A549 (cell line): ENCODE measurements at regions not wholly inside any gene's neighbourhood (a gene's known extent, or its start where the extent isn't known, plus 50 kb on each side); places are given as distances from the start of the nearest gene placed in this dataset.
"Not testable (repeated sequence)": the region's sequence is repeated elsewhere in the genome, so short reads cannot be mapped to it uniquely, and the experiment has no call there.

ENCODE experiments used
- ATAC-seq, 2 experiments: fragments of 200-7000 bp in 1 of 2; fragments of >200 bp in 1 of 2; cut with Nextera tagmentation in 1 of 2; cut with Tn5 transposase in 1 of 2; 3 replicates each; pipeline versions ENCODE4 v1.8.0 to v1.9.1; 2018 to 2020; ENCODE audit warnings: mild to moderate bottlenecking in 1 of 2, moderate library complexity in 1 of 2
- CTCF ChIA-PET: fragments of 300-600 bp; sonication (Branson Sonifier 250); formaldehyde crosslinking; extraction: SDS; loops from one replicate; lab custom pipeline; 2021; ENCODE audit warnings: antibody characterized with exemption, inconsistent platforms; lab: Yijun Ruan, JAX
- POLR2A ChIA-PET: fragments of 350-600 bp; formaldehyde crosslinking; extraction: SDS; loops from one replicate; lab custom pipeline; 2021; ENCODE audit warnings: antibody characterized with exemption, inconsistent platforms; lab: Yijun Ruan, JAX
- DNase-seq, 2 experiments: peaks; one replicate each; pipeline versions ENCODE4 v3.0.0 to v3.0.0-alpha.2; 2011 to 2016; ENCODE audit warnings: low read depth in 1 of 2, low spot score in 1 of 2
- FAIRE-seq: peaks from 2 replicates; lab custom pipeline; 2011; peaks lifted over from hg19 to GRCh38; lab: Jason Lieb, UNC
- H3K27ac ChIP-seq, 2 experiments: fragments of >200 bp; sonication (Bioruptor Twin); formaldehyde crosslinking; 3 replicates each; pipeline ENCODE4 v1.5.1; 2016 to 2017
- H3K4me1 ChIP-seq: fragments of >200 bp; sonication (Bioruptor Twin); formaldehyde crosslinking; 3 replicates; pipeline ENCODE4 v1.6.1; 2016
- H3K4me2 ChIP-seq: fragments of >200 bp; sonication (Bioruptor Twin); formaldehyde crosslinking; 3 replicates; pipeline ENCODE4 v1.6.1; 2016
- H3K4me3 ChIP-seq: fragments of >200 bp; sonication (Bioruptor Twin); formaldehyde crosslinking; 3 replicates; pipeline ENCODE4 v1.5.1; 2016
- H3K9me3 ChIP-seq: fragments of >200 bp; sonication (Bioruptor Twin); formaldehyde crosslinking; 3 replicates; pipeline ENCODE4 v1.6.1; 2016
- BHLHE40 ChIP-seq: IDR thresholded peaks from 2 replicates; pipeline ENCODE4 v1.6.1; 2012; ENCODE audit warnings: low read depth, low read length, inconsistent platforms
- EHMT2 ChIP-seq: fragments of 200-600 bp; sonication (generic); IDR thresholded peaks from 2 replicates; pipeline ENCODE4 v1.6.1; 2016; ENCODE audit warnings: antibody characterized with exemption, low read depth, mild to moderate bottlenecking, moderate library complexity
- FOSL2 ChIP-seq, 2 experiments: fragments of 450-650 bp in 1 of 2; fragments of >200 bp in 1 of 2; sonication (Bioruptor Twin) in 1 of 2; formaldehyde crosslinking; IDR thresholded peaks; 2 replicates each; pipeline versions ENCODE4 v1.5.0 to v1.6.1; 2016 to 2020; ENCODE audit warnings: mild to moderate bottlenecking in 1 of 2, moderate library complexity in 1 of 2
- GATA3 ChIP-seq: IDR thresholded peaks from 2 replicates; pipeline ENCODE4 v1.6.1; 2012; ENCODE audit warnings: borderline replicate concordance
- HDAC2 ChIP-seq: fragments of 200-600 bp; sonication (generic); IDR thresholded peaks from 2 replicates; pipeline ENCODE4 v1.6.1; 2016
- HMGXB4 ChIP-seq: fragments of 250-450 bp; sonication (Bioruptor Pico); IDR thresholded peaks from 2 replicates; pipeline ENCODE4 v1.5.0; 2021; ENCODE audit warnings: mild to moderate bottlenecking, moderate library complexity, borderline replicate concordance
- HOXB5 ChIP-seq: fragments of 250-450 bp; sonication (Bioruptor Pico); IDR thresholded peaks from 2 replicates; pipeline ENCODE4 v1.5.0; 2020; ENCODE audit warnings: mild to moderate bottlenecking, moderate library complexity
- KDM5A ChIP-seq: fragments of 200-600 bp; sonication (generic); IDR thresholded peaks from 2 replicates; pipeline ENCODE4 v1.6.1; 2016; ENCODE audit warnings: antibody characterized with exemption, mild to moderate bottlenecking
- MAFK ChIP-seq: fragments of 450-650 bp; IDR thresholded peaks from 2 replicates; pipeline ENCODE4 v1.6.1; 2014; ENCODE audit not compliant: partially characterized antibody
- MAZ ChIP-seq: fragments of 150-350 bp; IDR thresholded peaks from 2 replicates; pipeline ENCODE4 v1.6.1; 2014; ENCODE audit warnings: antibody characterized with exemption, low read depth, low read length, borderline replicate concordance
- NFE2L2 ChIP-seq: fragments of 150-350 bp; conservative IDR thresholded peaks from 2 replicates; pipeline ENCODE4 v1.6.1; 2014; ENCODE audit warnings: low read length
- NPAS2 ChIP-seq: fragments of 250-450 bp; sonication (Bioruptor Pico); IDR thresholded peaks from 2 replicates; pipeline ENCODE4 v1.8.0; 2022; ENCODE audit warnings: mild to moderate bottlenecking, moderate library complexity, borderline replicate concordance
- PHF8 ChIP-seq: fragments of 200-600 bp; sonication (generic); IDR thresholded peaks from 2 replicates; pipeline ENCODE4 v1.6.1; 2016; ENCODE audit warnings: low read depth, mild to moderate bottlenecking, antibody characterized with exemption, moderate library complexity, borderline replicate concordance
- POLR2AphosphoS2 ChIP-seq: conservative IDR thresholded peaks from 2 replicates; pipeline ENCODE4 v1.6.1; 2012; ENCODE audit warnings: low read length, improper control_type of control experiment, inconsistent platforms
- RARB ChIP-seq: fragments of 250-450 bp; sonication (Bioruptor Pico); IDR thresholded peaks from 2 replicates; pipeline ENCODE4 v1.8.0; 2021; ENCODE audit warnings: mild to moderate bottlenecking, moderate library complexity
- REST ChIP-seq: fragments of 200-600 bp; sonication (generic); IDR thresholded peaks from 2 replicates; pipeline ENCODE4 v1.6.1; 2016; ENCODE audit warnings: antibody characterized with exemption, mild to moderate bottlenecking, moderate library complexity
- RNF2 ChIP-seq: fragments of 200-600 bp; sonication (generic); IDR thresholded peaks from 2 replicates; pipeline ENCODE4 v1.6.1; 2016; ENCODE audit warnings: low read depth, mild to moderate bottlenecking, antibody characterized with exemption, moderate library complexity, borderline replicate concordance
- SMC3 ChIP-seq: fragments of >200 bp; sonication (Bioruptor Twin); formaldehyde crosslinking; IDR thresholded peaks from 3 replicates; pipeline ENCODE4 v1.6.1; 2018; ENCODE audit warnings: inconsistent platforms
- SREBF2 ChIP-seq: fragments of 450-650 bp; IDR thresholded peaks from 2 replicates; pipeline ENCODE4 v1.6.1; 2014; ENCODE audit warnings: mild to moderate bottlenecking, moderate library complexity
- TP53 ChIP-seq: fragments of 250-450 bp; sonication (Bioruptor Pico); IDR thresholded peaks from 2 replicates; pipeline ENCODE4 v1.5.0; 2021; ENCODE audit warnings: mild to moderate bottlenecking, moderate library complexity
- ZC3H11A ChIP-seq: fragments of 450-650 bp; IDR thresholded peaks from 2 replicates; pipeline ENCODE4 v1.6.1; 2014; ENCODE audit warnings: antibody characterized with exemption, mild to moderate bottlenecking
- ZNF302 ChIP-seq: fragments of 250-450 bp; sonication (Bioruptor Pico); IDR thresholded peaks from 2 replicates; pipeline ENCODE4 v1.9.0; 2021; ENCODE audit warnings: inconsistent platforms, mild to moderate bottlenecking, moderate library complexity
- WGBS: methylation state at CpG from one replicate; pipeline ENCODE4 v1.1.6; 2017; ENCODE audit errors: missing lambda C conversion rate; 5-methylcytosine and 5-hydroxymethylcytosine counted together

DNA sequence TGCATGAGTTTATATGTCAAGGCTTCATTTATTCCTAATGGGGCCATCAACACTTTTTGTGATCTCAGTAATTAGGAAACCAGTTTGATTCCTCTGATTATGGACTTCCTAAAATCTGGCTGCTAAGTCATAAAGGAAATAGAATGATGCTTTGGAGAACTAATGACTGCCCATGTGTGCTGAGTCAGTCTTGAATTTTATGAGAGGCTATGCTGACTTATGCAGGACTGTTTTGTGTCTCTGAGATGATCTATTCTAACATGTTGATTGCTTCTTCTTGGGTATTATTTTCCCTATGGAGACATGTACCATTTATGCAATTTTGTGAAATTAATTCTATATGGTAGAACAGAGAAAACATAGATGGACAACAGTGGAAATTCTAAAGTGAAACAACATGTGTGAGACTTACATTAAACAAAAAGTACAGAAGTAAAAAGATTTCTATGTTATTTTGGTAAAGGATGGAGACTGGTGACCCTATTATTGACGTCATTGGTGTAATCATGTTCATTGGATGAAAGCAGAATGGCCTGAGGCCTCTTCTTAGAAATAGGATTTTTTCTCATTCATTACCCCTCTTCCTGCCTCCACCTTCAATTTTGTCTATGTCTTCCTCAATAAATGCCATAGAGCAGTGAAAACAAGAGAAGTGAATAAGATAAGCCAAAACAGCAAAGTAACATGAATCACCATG is 1658.2 kb upstream of the PIK3C3 start:
- Histone ChIP-seq H3K4me3 (no peak overlapping the region), H3K4me2 (no peak overlapping the region), H3K27ac (no peak overlapping the region), H3K4me1 (no peaks in the 10 kb centered on the region), H3K9me3 (no peaks in the 10 kb centered on the region)
- FAIRE-seq (no peak), DNase-seq (no peak), ATAC-seq (no peak)
- TF ChIP-seq NFE2L2 (no peak), RARB (no peak), HOXB5 (no peak), MAFK (no peak), ZNF302 (CRISPR knock-in tag) (no peak), REST (no peak), HDAC2 (no peak)
- ChIA-PET POLR2A (no interaction called here), CTCF (no interaction called here)
- 0% methylated on average over 1 of the region's 1 CpG for WGBS

- ATAC-seq: no peak
- 4% methylated on average over 3 of the region's 3 CpGs for WGBS
- no peak overlapping the region for H3K27ac ChIP-seq
- no peaks in the 10 kb centered on the region for H3K9me3 ChIP-seq
- TF ChIP-seq MAZ: no peak
- TF ChIP-seq FOSL2 (IDR thresholded peaks at IDR 0.05): no peak
- no peak for TF ChIP-seq FOSL2 (CRISPR knock-in tag; IDR thresholded peaks at IDR 0.05)
- no peak for TF ChIP-seq SREBF2
- no peak for TF ChIP-seq HMGXB4
- TF ChIP-seq PHF8: no peak
- TF ChIP-seq GATA3: no peak
- TF ChIP-seq POLR2AphosphoS2: no peak
- TF ChIP-seq HOXB5: no peak
- TF ChIP-seq BHLHE40: no peak
- TF ChIP-seq MAFK: no peak
- no peak for TF ChIP-seq EHMT2
- no peak for TF ChIP-seq TP53 (CRISPR knock-in tag)
- TF ChIP-seq, all 56 proteins: peak for 0
- no peak for DNase-seq
- POLR2A ChIA-PET: no interaction called here
- Histone ChIP-seq H3K4me1 (no peaks in the 10 kb centered on the region), H3K4me3 (no peak overlapping the region), H3K4me2 (no peak overlapping the region)
- CTCF ChIA-PET: no interaction called here
- no peak for FAIRE-seq
Measured at GRCh38 chr18:40292985-40293710, 1661.9 kb upstream of the PIK3C3 start.

DNA sequence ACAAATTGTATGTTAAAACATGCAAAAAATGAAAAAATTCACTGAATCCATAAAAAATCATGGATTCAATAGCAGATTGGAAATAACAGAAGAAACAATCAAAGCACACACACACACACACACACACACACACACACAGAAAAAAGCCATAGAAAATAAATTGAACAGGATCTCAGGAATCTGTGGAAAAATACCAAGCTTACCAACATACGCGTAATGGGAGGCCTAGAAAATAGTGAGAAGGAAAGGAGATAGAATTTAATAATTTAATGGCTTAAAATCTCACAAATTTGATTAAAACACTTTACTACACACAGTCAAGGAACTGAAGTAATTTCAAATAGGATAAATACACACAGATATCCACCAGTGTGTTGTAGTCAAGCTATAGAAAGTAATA is 1671.5 kb upstream of the PIK3C3 start:
- Histone ChIP-seq H3K4me2 (no peak overlapping the region), H3K27ac (no peak overlapping the region), H3K4me3 (no peak overlapping the region), H3K9me3 (no peaks in the 10 kb centered on the region), H3K4me1 (no peaks in the 10 kb centered on the region)
- no peak for FAIRE-seq
- TF ChIP-seq SREBF2 (no peak), RNF2 (no peak), KDM5A (no peak), NPAS2 (CRISPR knock-in tag) (no peak), ZNF302 (CRISPR knock-in tag) (no peak), SMC3 (no peak), HOXB5 (no peak), ZC3H11A (no peak)
- CTCF ChIA-PET: no interaction called here
- no peak for ATAC-seq
- POLR2A ChIA-PET: no interaction called here
- no peak for DNase-seq
- WGBS: 100% methylated on average over 2 of the region's 2 CpGs

GRCh38 chr18:40281356-40281755 is 1673.7 kb upstream of the PIK3C3 start:
- CTCF ChIA-PET, H3K4me3 ChIP-seq, ATAC-seq, FAIRE-seq, H3K27ac ChIP-seq, H3K4me1 ChIP-seq, DNase-seq, H3K4me2 ChIP-seq, H3K9me3 ChIP-seq, POLR2A ChIA-PET: not testable (repeated sequence)
- 41% methylated on average over 16 of the region's 17 CpGs for WGBS
